ENCODE measurements at regions not wholly inside any gene's neighbourhood (a gene's known extent, or its start where the extent isn't known, plus 50 kb on each side); places are given as distances from the start of the nearest gene placed in this dataset.
A peak's percentile ranks its signal among the peaks of the same experiment; 100 is the strongest.

DNA sequence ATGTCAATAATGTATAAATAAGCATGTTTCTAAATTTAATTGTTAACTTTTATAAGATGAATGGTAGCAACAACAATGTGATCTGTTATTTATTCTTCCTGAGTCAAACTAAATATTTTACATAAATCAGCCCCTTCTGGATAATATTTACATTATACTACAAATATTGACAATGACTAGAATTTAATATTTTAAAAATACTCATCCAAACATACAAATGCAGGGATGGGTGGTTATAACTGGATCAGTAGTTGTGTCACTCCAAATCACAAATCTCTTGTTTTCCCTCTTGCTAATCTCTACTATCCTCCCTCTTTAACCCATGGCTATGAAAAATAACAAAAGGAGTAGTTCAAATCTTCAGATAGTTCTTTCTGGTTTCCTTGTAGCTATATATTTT lies 407.0 kb downstream of the HTR7 start:
- H3K4me3 ChIP-seq (ENCODE audit: insufficient read depth, low read depth, low read length): no peak overlapping the region
- DNase-seq (ENCODE audit: low read depth) (no peak), FAIRE-seq (no peak)
- TF ChIP-seq, protein P1, sequence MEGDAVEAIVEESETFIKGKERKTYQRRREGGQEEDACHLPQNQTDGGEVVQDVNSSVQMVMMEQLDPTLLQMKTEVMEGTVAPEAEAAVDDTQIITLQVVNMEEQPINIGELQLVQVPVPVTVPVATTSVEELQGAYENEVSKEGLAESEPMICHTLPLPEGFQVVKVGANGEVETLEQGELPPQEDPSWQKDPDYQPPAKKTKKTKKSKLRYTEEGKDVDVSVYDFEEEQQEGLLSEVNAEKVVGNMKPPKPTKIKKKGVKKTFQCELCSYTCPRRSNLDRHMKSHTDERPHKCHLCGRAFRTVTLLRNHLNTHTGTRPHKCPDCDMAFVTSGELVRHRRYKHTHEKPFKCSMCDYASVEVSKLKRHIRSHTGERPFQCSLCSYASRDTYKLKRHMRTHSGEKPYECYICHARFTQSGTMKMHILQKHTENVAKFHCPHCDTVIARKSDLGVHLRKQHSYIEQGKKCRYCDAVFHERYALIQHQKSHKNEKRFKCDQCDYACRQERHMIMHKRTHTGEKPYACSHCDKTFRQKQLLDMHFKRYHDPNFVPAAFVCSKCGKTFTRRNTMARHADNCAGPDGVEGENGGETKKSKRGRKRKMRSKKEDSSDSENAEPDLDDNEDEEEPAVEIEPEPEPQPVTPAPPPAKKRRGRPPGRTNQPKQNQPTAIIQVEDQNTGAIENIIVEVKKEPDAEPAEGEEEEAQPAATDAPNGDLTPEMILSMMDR (IDR thresholded peaks at IDR 0.05; ENCODE audit: insufficient read depth, low read depth, low read length): no peak
- TF ChIP-seq EZH2 (IDR thresholded peaks at IDR 0.05; ENCODE audit: insufficient read depth, low read length): no peak
- H3K27ac Mint-ChIP-seq (ENCODE audit: unreplicated experiment): no peak overlapping the region
- no peaks in the 10 kb centered on the region for H3K9me3 Mint-ChIP-seq (ENCODE audit: unreplicated experiment)
- H4K20me1 ChIP-seq (ENCODE audit: insufficient read depth, low read length): no peaks in the 10 kb centered on the region
- H3K4me2 ChIP-seq (ENCODE audit: low read length): peak overlapping the region; percentile 62
- H3K27ac ChIP-seq (ENCODE audit: low read depth, low read length): no peak overlapping the region
- peaks cover 4% of the 10 kb centered on the region for H3K4me1 Mint-ChIP-seq (ENCODE audit: low read depth, unreplicated experiment)
- no peak overlapping the region for H2AFZ ChIP-seq (ENCODE audit: low read depth, low read length)
- no peaks in the 10 kb centered on the region for H3K9me3 ChIP-seq (ENCODE audit: insufficient read depth, low read depth, low read length)
- H3K36me3 Mint-ChIP-seq (ENCODE audit: low read depth, unreplicated experiment): no peaks in the 10 kb centered on the region
- no peak overlapping the region for H3K9ac ChIP-seq (ENCODE audit: low read length)
- peaks cover 9% of the 10 kb centered on the region for H3K4me1 ChIP-seq (ENCODE audit: insufficient read depth, low read length)
- no peaks in the 10 kb centered on the region for H3K27me3 ChIP-seq (ENCODE audit: insufficient read depth, low read length)
- no peaks in the 10 kb centered on the region for H3K36me3 ChIP-seq (ENCODE audit: insufficient read depth, low read length)
- H3K4me3 Mint-ChIP-seq (ENCODE audit: unreplicated experiment): no peak overlapping the region
- no peaks in the 10 kb centered on the region for H3K79me2 ChIP-seq (ENCODE audit: insufficient read depth, low read length)
- H3K27me3 Mint-ChIP-seq (ENCODE audit: low read depth, unreplicated experiment): no peaks in the 10 kb centered on the region

DNA sequence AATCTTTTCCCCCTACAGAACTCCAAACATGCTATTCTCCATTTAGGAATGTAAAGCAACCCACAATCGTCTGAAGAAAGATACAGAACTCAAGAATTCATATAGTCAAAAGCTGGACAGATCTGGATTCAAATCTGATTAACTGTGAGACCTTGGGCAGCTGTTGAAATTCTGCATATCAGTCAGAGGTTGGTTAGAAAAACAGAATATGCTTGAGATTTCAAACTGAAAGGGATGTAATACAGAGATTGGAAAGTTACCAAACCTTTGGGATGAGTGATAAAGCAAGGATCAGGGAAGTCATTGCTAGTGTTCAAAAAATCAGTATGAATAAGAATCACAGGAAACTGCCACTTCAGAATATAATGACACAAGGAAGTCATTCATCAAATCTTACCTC lies 406.6 kb downstream of the HTR7 start:
- no peak overlapping the region for H3K27ac Mint-ChIP-seq (ENCODE audit: unreplicated experiment)
- FAIRE-seq: no peak
- peak overlapping the region; percentile 62 for H3K4me2 ChIP-seq (ENCODE audit: low read length)

DNA sequence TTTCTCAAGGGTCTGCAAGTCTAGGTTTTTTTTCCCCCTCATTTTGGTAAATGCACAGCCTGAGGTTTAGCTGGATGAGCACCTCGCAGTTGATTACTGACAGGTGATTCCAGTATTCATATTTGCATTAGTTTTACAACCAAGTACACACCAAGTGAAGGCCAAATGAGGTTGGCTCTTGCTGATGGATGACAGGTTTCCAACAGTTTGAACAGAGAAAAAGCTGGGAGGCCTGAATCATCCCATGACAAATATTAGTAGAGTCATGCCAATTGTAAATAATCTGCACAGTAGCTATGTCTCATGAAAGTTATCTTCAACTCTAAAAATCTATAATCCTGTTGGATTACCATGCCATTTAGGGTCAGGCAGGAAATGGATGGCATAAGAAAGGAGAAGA lies 399.8 kb downstream of the HTR7 start:
- no peaks in the 10 kb centered on the region for H3K79me2 ChIP-seq (ENCODE audit: insufficient read depth, low read length)
- H3K4me1 ChIP-seq (ENCODE audit: insufficient read depth, low read length): no peaks in the 10 kb centered on the region
- no peaks in the 10 kb centered on the region for H3K27me3 ChIP-seq (ENCODE audit: insufficient read depth, low read length)
- TF ChIP-seq, protein P1 (IDR thresholded peaks at IDR 0.05; ENCODE audit: insufficient read depth, low read depth, low read length): no peak
- no peak for TF ChIP-seq EZH2 (IDR thresholded peaks at IDR 0.05; ENCODE audit: insufficient read depth, low read length)
- H3K9me3 ChIP-seq (ENCODE audit: insufficient read depth, low read depth, low read length): no peaks in the 10 kb centered on the region
- H3K27ac Mint-ChIP-seq (ENCODE audit: unreplicated experiment): no peak overlapping the region
- no peak overlapping the region for H3K4me3 Mint-ChIP-seq (ENCODE audit: unreplicated experiment)
- H2AFZ ChIP-seq (ENCODE audit: low read depth, low read length): no peak overlapping the region
- H3K9ac ChIP-seq (ENCODE audit: low read length): no peak overlapping the region
- DNase-seq (ENCODE audit: low read depth): no peak
- no peaks in the 10 kb centered on the region for H3K27me3 Mint-ChIP-seq (ENCODE audit: low read depth, unreplicated experiment)
- no peaks in the 10 kb centered on the region for H3K4me1 Mint-ChIP-seq (ENCODE audit: low read depth, unreplicated experiment)
- H4K20me1 ChIP-seq (ENCODE audit: insufficient read depth, low read length): no peaks in the 10 kb centered on the region
- no peak overlapping the region for H3K27ac ChIP-seq (ENCODE audit: low read depth, low read length)
- FAIRE-seq: no peak
- H3K36me3 Mint-ChIP-seq (ENCODE audit: low read depth, unreplicated experiment): no peaks in the 10 kb centered on the region
- H3K4me2 ChIP-seq (ENCODE audit: low read length): no peak overlapping the region
- H3K4me3 ChIP-seq (ENCODE audit: insufficient read depth, low read depth, low read length): no peak overlapping the region
- no peaks in the 10 kb centered on the region for H3K36me3 ChIP-seq (ENCODE audit: insufficient read depth, low read length)
- H3K9me3 Mint-ChIP-seq (ENCODE audit: unreplicated experiment): no peaks in the 10 kb centered on the region

More for the DNA sequence above, 406.6 kb downstream of the HTR7 start:
- H3K4me3 Mint-ChIP-seq (ENCODE audit: unreplicated experiment): no peak overlapping the region
- no peaks in the 10 kb centered on the region for H3K9me3 ChIP-seq (ENCODE audit: insufficient read depth, low read depth, low read length)
- TF ChIP-seq, protein P1 (IDR thresholded peaks at IDR 0.05; ENCODE audit: insufficient read depth, low read depth, low read length): no peak
- TF ChIP-seq EZH2 (IDR thresholded peaks at IDR 0.05; ENCODE audit: insufficient read depth, low read length): no peak
- H3K79me2 ChIP-seq (ENCODE audit: insufficient read depth, low read length): no peaks in the 10 kb centered on the region
- no peak for DNase-seq (ENCODE audit: low read depth)
- no peak overlapping the region for H3K9ac ChIP-seq (ENCODE audit: low read length)
- peaks cover 4% of the 10 kb centered on the region for H3K4me1 Mint-ChIP-seq (ENCODE audit: low read depth, unreplicated experiment)
- H3K4me1 ChIP-seq (ENCODE audit: insufficient read depth, low read length): peaks cover 9% of the 10 kb centered on the region
- no peaks in the 10 kb centered on the region for H4K20me1 ChIP-seq (ENCODE audit: insufficient read depth, low read length)
- no peaks in the 10 kb centered on the region for H3K27me3 ChIP-seq (ENCODE audit: insufficient read depth, low read length)
- H2AFZ ChIP-seq (ENCODE audit: low read depth, low read length): no peak overlapping the region
- no peak overlapping the region for H3K27ac ChIP-seq (ENCODE audit: low read depth, low read length)
- H3K27me3 Mint-ChIP-seq (ENCODE audit: low read depth, unreplicated experiment): no peaks in the 10 kb centered on the region
- no peaks in the 10 kb centered on the region for H3K36me3 ChIP-seq (ENCODE audit: insufficient read depth, low read length)
- H3K4me3 ChIP-seq (ENCODE audit: insufficient read depth, low read depth, low read length): no peak overlapping the region
- no peaks in the 10 kb centered on the region for H3K36me3 Mint-ChIP-seq (ENCODE audit: low read depth, unreplicated experiment)
- no peaks in the 10 kb centered on the region for H3K9me3 Mint-ChIP-seq (ENCODE audit: unreplicated experiment)
